ENCODE measurements at regions not wholly inside any gene's neighbourhood (a gene's known extent, or its start where the extent isn't known, plus 50 kb on each side); places are given as distances from the start of the nearest gene placed in this dataset.
"Not testable (repeated sequence)": the region's sequence is repeated elsewhere in the genome, so short reads cannot be mapped to it uniquely, and the experiment has no call there.

- Histone ChIP-seq H3K36me3 (ENCODE audit: insufficient read depth, low read length) (no peaks in the 10 kb centered on the region), H3K4me1 (ENCODE audit: insufficient read depth, low read length, poor library complexity, severe bottlenecking) (no peaks in the 10 kb centered on the region), H3K4me2 (ENCODE audit: low read length) (no peak overlapping the region), H3K27ac (ENCODE audit: low read depth, low read length, poor library complexity, severe bottlenecking) (no peak overlapping the region), H2AFZ (ENCODE audit: low read length) (0 out of 2 replicates have a peak overlapping the region, but pooled peaks have one; percentile 20), H3K9me3 (ENCODE audit: low read length) (no peaks in the 10 kb centered on the region), H3K9me2 (ENCODE audit: insufficient read depth, low read length) (no peaks in the 10 kb centered on the region), H3K79me2 (ENCODE audit: insufficient read depth, low read depth, low read length) (no peaks in the 10 kb centered on the region), H4K20me1 (ENCODE audit: insufficient read depth, low read length) (no peaks in the 10 kb centered on the region), H3K4me3 (ENCODE audit: low read depth, low read length, poor library complexity, severe bottlenecking) (no peak overlapping the region)
- ChIA-PET CTCF (ENCODE audit: unreplicated experiment) (no interaction called here), POLR2A (interaction anchor here (0.6 to 0.8 kb wide), 2 partner anchors 9 to 71 kb away, joined by 3 read pairs; no protein-coding TSS in a partner anchor)
- intact Hi-C loops (cut with micrococcal nuclease; ENCODE audit: unreplicated experiment) = no loop called here
- TF ChIP-seq EZH2phosphoT487 (IDR thresholded peaks at IDR 0.05; ENCODE audit: borderline replicate concordance, low read depth, low read length) (no peak), CTCF (conservative IDR thresholded peaks at IDR 0.05; ENCODE audit: low read length) (no peak)
- no peak for DNase-seq (ENCODE audit: low spot score)
- BruUV-seq (replicated peaks) = no TSS peak
These were observed 59.9 kb upstream of the FAM241A start for GRCh38 chr4:112085156-112086035.

GRCh38 chr4:112086036-112086434 is 59.2 kb upstream of the FAM241A start:
- Histone ChIP-seq H3K36me3 (ENCODE audit: insufficient read depth, low read length) (no peaks in the 10 kb centered on the region), H3K27ac (ENCODE audit: low read depth, low read length, poor library complexity, severe bottlenecking) (no peak overlapping the region), H3K9me2 (ENCODE audit: insufficient read depth, low read length) (no peaks in the 10 kb centered on the region), H3K4me2 (ENCODE audit: low read length) (no peak overlapping the region), H3K79me2 (ENCODE audit: insufficient read depth, low read depth, low read length) (no peaks in the 10 kb centered on the region), H3K9me3 (ENCODE audit: low read length) (no peaks in the 10 kb centered on the region), H4K20me1 (ENCODE audit: insufficient read depth, low read length) (no peaks in the 10 kb centered on the region), H3K4me1 (ENCODE audit: insufficient read depth, low read length, poor library complexity, severe bottlenecking) (no peaks in the 10 kb centered on the region), H3K4me3 (ENCODE audit: low read depth, low read length, poor library complexity, severe bottlenecking) (no peak overlapping the region), H2AFZ (ENCODE audit: low read length) (0 out of 2 replicates have a peak overlapping the region, but pooled peaks have one; percentile 13)
- CTCF ChIA-PET (ENCODE audit: unreplicated experiment) = no interaction called here
- BruUV-seq (replicated peaks) = no TSS peak
- intact Hi-C loops (cut with micrococcal nuclease; ENCODE audit: unreplicated experiment) = no loop called here
- POLR2A ChIA-PET = no interaction called here
- no peak for TF ChIP-seq CTCF (conservative IDR thresholded peaks at IDR 0.05; ENCODE audit: low read length)
- TF ChIP-seq EZH2phosphoT487 (IDR thresholded peaks at IDR 0.05; ENCODE audit: borderline replicate concordance, low read depth, low read length) = no peak
- DNase-seq (ENCODE audit: low spot score) = no peak

GRCh38 chr4:112086661-112087060 is 58.6 kb upstream of the FAM241A start:
- DNase-seq (ENCODE audit: low spot score); H3K4me2 ChIP-seq (ENCODE audit: low read length); BruUV-seq (replicated peaks); intact Hi-C loops (cut with micrococcal nuclease; ENCODE audit: unreplicated experiment); H3K79me2 ChIP-seq (ENCODE audit: insufficient read depth, low read depth, low read length); H3K4me3 ChIP-seq (ENCODE audit: low read depth, low read length, poor library complexity, severe bottlenecking); H3K9me2 ChIP-seq (ENCODE audit: insufficient read depth, low read length); CTCF ChIA-PET (ENCODE audit: unreplicated experiment); H2AFZ ChIP-seq (ENCODE audit: low read length); H4K20me1 ChIP-seq (ENCODE audit: insufficient read depth, low read length); H3K27ac ChIP-seq (ENCODE audit: low read depth, low read length, poor library complexity, severe bottlenecking); H3K4me1 ChIP-seq (ENCODE audit: insufficient read depth, low read length, poor library complexity, severe bottlenecking); H3K9me3 ChIP-seq (ENCODE audit: low read length); POLR2A ChIA-PET; H3K36me3 ChIP-seq (ENCODE audit: insufficient read depth, low read length): not testable (repeated sequence)

GRCh38 chr4:112092330-112092729 is 52.9 kb upstream of the FAM241A start:
- H2AFZ ChIP-seq (ENCODE audit: low read length); H3K9me3 ChIP-seq (ENCODE audit: low read length); H3K4me3 ChIP-seq (ENCODE audit: low read depth, low read length, poor library complexity, severe bottlenecking); H3K36me3 ChIP-seq (ENCODE audit: insufficient read depth, low read length); DNase-seq (ENCODE audit: low spot score); H4K20me1 ChIP-seq (ENCODE audit: insufficient read depth, low read length); H3K79me2 ChIP-seq (ENCODE audit: insufficient read depth, low read depth, low read length); H3K9me2 ChIP-seq (ENCODE audit: insufficient read depth, low read length); BruUV-seq (replicated peaks); H3K4me1 ChIP-seq (ENCODE audit: insufficient read depth, low read length, poor library complexity, severe bottlenecking); intact Hi-C loops (cut with micrococcal nuclease; ENCODE audit: unreplicated experiment); H3K4me2 ChIP-seq (ENCODE audit: low read length); H3K27ac ChIP-seq (ENCODE audit: low read depth, low read length, poor library complexity, severe bottlenecking); POLR2A ChIA-PET: not testable (repeated sequence)
- CTCF ChIA-PET (ENCODE audit: unreplicated experiment) = interaction anchor here (1.6 kb wide), 1 partner anchor 432 kb away, joined by 5 read pairs; no protein-coding TSS in a partner anchor

Measured in OCI-LY7 (cell line).